ENCODE measurements at regions not wholly inside any gene's neighbourhood (a gene's known extent, or its start where the extent isn't known, plus 50 kb on each side); places are given as distances from the start of the nearest gene placed in this dataset.
"Not testable (repeated sequence)": the region's sequence is repeated elsewhere in the genome, so short reads cannot be mapped to it uniquely, and the experiment has no call there.

DNA sequence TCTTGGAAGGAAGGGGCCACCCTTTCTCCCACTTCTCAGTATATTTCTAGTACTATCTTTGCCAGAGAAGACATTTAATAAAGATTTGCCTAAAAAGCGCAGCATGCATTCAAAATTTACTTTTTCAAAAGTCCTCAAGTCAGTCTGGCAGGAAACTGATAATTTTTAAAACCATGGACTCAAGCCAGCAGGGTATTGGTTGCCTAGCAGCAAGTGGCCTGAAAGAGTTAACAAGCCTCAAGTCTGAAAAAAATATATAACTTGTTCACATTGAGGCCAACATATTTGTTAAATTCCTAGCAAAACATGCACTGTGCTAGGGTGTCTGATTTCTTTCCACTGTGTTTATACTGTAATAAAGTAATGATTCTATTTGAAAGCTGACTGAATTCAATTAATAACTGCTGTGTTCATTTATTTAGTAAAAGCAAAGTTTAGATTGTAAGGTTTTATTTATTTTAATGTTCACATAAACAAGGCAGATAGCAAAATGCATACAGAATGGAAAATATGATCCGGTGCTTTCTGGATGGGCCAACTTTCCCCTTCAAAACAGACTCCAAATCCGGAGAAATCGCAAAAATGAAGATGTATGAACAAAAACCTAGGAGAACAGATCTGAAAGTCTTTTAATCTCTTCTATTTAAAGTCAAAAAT, 218.5 kb upstream of the FGF13 start:
- DNase-seq (ENCODE audit: low spot score) = no peak

DNA sequence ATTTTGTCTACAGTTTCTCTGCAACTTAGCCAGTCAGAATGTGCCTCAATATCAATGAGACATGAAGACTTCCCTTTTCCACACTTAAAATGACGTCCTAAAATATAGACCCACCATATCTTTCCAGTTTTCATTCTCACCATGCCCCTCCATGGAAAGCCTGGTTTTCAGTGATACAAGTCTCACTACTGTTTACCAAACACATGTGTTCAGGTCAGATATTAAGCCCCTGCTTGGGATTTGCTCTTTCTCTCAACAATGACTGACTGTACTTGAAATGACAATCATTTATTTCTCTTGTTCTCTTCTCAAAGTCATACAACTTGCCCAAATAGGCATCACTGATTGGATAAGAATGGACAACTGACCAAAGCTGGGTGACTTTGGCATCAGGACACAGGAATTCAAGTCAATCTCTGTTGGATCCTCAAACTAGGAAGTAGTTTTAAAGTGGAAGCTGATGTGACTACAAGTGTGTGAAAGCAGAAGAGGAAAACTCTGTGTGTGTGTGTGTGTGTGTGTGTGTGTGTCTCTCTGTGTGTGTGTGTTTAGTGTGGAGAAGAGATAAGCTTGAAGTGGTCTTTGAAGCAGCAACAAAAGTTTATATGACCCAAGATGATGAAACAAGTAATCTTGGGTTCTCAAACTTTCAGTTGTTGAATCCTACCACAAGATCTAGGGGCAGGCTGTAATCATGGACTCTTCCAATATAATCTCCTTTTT, 217.4 kb upstream of the FGF13 start:
- no peak for DNase-seq (ENCODE audit: low spot score)

DNA sequence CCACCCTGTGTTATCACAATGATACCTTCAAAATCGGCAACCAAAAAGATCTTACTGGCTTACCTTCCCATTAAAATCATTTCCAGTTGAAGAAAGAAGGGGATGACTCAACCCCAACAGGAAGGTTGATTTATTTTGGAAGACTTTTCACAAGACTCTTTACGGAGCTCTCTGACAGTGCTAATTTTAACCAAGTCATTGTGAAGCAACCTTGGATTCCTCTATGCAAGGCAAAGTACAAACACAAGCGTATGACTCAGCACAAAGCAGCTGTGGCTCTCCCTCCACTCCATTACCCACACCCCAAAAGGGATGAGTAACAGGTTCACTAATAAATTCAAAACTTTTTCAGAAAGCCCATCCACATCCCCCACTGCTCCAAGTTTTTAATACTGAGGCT, 213.8 kb upstream of the FGF13 start:
- no peak for DNase-seq (ENCODE audit: low spot score)

DNA sequence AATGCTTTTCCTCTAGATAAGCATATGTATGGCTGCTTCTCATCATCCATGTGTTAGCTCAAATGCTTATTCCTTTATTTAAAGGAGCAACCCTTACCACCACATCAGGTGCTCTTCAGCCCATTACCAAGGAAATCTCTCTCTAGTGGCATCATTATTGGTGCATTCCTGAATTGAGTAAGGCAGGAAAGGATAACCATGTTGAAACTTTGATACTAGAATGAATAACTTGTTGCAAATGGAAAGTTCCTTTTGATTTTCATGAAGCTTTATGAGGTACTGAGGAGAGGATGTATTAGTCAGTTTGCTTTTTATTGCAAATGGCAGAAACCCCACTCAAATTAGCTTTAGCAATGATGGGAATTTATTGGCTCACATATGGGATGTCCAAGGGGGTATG, 212.3 kb upstream of the FGF13 start:
- DNase-seq (ENCODE audit: low spot score) = no peak

DNA sequence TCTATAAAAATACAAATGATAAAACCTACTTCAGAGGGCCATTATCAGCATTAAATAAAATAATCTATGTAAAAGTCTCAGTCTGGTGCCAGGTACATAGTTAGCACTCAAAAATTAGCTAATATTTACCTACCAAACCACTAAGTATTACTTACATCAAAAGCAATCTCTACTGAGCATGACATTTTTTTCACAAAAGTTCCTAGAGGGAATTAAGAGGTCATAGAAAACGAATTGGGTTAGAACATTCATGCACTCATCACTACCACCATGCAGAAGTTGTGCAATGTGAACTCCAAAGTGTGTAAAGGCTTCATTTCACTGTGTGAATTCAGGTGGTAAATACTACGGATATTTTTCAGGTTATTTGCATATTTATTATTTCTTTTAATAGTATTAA, 209.5 kb upstream of the FGF13 start:
- no peak for DNase-seq (ENCODE audit: low spot score)

DNA sequence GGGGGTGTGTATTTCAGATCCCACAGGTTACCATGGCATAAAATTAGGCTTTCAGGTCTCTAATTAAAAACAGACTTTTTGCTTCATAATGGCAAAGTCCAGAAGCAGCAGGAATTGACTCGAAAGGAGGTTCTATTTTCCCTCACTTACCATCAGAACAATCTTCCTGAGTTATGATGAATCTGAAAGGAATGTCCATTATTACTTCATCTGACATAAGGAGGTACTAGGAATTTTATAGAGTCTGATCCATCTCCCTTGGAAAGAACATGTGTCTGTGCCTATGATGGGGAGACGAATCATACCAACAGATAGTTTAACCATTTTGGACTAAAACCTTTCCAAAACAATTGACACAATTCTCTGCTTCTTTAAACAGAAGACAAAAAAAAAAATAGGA, 206.3 kb upstream of the FGF13 start:
- no peak for DNase-seq (ENCODE audit: low spot score)

DNA sequence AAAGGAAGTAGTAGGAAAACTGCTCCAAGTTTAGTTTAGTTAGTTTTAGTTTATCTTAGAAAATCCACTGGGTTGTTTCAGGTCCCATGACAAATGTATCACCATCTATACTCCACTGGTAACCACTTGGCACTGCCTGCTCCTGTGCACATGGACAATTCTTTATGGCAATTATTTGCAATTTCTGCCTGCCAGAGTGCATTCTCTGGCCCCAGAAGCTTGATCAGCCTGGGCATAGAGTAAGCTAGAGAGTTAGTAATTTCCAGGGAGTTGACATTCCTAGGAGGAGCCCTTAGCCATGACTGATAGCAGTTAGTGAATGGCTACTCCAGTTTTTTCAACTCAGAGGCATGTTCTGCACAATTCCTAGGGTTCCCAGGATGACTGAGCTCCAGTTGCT, 203.2 kb upstream of the FGF13 start:
- DNase-seq (ENCODE audit: low spot score) = no peak

DNA sequence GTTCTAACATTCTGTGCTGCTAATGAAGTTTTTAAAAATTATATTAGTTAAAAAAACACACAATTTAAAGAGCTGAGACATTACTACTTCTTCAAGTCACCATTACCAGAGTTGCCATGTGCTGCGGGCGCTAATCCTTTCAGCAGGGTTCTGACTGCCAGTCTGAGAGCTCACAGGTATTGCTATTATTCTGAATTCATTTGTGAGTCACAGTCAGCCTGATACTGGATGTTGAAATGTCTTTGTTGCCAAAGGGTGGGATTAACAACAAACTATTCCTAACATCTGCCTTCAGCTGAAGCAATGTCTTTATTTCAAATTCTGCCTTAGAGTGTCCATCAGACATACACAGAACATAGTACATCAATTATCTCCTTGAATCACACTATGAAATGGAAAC, 197.1 kb upstream of the FGF13 start:
- no peak for DNase-seq (ENCODE audit: low spot score)

DNA sequence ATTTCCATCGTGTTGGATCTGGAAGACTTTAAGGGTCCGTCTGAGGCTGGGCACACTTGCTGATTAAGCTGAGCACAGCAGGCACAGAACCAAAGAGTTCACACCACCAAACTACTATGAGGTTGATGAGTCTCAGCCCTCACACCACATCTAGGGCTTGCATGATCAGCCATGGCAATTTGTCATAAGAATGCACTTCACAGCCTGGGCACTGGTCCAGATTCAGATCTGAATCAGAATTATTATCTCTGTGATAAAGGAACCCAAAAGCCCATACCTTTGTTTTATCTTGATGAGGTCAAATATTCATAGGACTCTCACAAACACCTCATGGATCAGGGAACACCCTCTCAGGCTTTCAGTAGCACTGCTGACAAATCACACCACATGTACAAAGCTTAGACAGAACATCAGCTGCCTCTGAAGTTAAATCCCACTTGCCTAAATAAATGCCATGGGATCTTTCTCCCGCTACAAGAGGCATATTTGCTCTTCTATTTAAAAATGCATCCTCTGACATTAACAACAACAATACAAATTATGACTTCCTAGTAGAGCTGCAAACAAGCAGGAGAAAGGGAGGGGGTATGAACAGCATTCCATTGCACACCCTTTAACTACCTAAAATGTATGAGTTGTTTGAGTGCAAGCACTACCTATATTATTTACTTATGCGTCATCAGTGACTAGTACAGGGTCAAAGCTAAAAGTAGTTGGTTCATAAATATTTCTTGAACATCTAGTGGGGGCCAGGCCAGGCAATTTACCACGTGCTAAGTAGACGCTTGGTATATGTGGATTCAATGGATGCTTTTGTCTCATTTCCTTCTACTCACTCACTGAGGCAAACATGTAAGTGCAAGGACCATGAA, 186.3 kb upstream of the FGF13 start:
- no peak for DNase-seq (ENCODE audit: low spot score)

DNA sequence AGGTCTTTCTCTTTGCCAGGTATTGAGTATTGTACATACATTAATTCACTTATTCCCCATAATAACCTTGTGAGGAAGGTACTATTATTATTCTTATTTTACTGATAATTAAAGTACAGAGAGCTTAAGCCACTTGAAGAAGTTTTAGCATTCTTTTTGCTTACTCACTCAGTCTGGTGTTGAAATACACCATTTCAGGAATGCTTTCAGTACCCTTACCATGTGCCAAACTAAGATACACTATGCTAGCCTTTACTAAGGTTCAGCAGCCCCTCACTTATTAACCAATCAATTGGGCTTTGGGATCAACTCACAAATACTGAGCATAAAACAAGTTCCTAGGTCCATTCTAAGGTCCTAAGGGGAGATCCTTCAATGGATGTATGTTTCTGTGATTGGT, 179.0 kb upstream of the FGF13 start:
- no peak for DNase-seq (ENCODE audit: low spot score)

DNA sequence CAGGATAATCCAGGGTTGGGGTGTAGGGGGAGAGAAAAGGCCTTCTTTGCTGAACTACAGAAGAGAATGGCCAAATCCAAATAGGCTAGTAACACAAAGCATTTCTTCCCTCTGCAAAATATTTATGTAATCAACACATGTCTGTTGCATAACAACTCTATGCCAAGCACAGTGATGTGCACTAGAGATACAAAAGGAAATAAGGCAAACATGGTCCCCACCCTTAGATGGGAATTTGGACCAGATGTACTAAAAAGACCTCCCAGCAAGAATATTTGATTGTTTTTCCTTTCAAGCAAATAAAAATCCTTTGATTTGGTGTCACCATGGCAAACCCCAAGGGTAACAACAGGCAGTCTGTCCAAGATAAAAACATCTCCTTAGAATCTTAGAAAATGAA, 177.6 kb upstream of the FGF13 start:
- no peak for DNase-seq (ENCODE audit: low spot score)

DNA sequence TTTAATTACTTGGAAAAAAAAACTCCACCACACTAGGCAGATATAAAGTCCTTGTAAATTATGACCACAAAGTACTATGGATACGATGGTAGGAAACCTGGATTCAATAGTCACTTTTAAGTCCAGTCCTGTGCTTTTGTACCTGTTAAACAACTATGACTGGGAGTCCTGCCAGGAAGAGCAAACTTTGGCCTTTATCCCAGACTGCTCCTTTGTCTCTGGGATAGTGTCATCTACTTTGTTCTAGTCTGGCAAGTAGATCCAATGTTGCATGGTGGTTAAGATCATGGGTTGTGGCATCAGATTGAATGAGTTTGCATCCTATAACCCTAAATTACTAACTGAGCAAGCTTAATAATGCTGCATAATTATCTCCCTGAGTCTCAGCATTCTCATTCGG, 175.3 kb upstream of the FGF13 start:
- DNase-seq (ENCODE audit: low spot score) = no peak

DNA sequence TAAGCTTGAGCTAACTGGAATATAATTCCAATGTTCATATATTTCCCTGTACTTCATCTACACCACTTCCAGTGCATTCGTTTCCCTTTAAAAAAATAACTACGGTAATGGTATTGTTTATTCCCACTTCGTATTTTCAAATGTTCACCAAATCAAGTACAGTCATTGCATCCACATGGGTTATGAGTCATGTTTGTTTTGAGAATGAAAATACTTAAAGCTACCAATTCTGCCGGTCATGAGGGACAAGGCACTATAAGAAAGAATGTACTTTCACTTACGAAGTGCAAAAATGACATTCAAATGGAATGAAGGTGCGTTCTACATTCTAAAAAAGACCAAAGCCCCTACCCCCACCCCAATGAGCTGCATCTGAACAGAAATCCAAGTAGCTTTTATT, 174.4 kb upstream of the FGF13 start:
- DNase-seq (ENCODE audit: low spot score) = no peak

DNA sequence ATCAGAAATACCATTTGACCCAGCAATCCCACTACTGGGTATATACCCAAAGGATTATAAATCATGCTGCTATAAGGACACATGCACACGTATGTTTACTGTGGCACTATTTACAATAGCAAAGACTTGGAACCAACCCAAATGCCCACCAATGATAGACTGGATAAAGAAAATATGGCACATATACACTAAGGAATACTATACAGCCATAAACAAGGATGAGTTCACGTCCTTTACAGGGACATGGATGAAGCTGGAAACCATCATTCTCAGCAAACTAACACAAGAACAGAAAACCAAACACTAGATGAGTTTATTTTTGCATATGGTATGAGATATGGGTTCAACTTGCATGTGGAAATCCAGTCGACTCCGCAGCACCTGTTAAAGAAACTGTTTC, 168.8 kb upstream of the FGF13 start:
- DNase-seq (ENCODE audit: low spot score) = not testable (repeated sequence)

DNA sequence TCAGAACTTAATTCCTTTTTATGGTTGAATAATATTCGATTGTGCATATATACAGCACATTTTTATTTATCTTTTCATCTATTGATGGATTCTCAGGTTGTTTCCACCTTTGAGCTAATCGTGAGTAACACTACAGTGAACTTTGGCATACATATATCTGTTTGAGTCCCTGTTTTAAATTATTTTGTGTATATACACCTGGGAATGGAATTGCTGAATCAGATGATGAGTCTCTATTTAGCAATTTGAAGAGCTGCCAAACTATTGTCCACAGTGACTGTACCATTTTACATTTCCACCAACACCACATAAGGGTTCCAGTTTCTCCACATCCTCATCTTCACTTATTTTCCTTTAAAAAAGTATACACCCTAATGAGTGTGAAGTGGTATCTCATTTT, 166.2 kb upstream of the FGF13 start:
- no peak for DNase-seq (ENCODE audit: low spot score)

DNA sequence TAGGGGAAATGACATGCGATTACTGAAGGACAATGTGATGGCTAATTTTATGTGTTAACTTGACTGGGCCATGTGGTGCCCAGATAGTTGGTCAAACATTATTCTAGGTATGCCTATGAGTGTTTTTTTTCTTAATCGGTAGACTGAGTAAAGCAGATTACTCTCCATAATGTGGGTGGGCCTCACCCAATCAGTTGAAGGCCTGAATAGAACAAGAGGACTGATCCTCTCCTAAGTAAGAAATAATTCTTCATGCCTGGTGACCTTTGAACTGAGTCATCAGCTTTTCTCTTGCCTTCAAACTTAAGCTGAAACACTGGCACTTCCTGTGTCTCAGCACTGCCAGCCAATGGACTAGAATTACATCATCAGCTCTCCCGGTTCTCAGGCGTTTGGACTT, 164.0 kb upstream of the FGF13 start:
- DNase-seq (ENCODE audit: low spot score) = no peak

DNA sequence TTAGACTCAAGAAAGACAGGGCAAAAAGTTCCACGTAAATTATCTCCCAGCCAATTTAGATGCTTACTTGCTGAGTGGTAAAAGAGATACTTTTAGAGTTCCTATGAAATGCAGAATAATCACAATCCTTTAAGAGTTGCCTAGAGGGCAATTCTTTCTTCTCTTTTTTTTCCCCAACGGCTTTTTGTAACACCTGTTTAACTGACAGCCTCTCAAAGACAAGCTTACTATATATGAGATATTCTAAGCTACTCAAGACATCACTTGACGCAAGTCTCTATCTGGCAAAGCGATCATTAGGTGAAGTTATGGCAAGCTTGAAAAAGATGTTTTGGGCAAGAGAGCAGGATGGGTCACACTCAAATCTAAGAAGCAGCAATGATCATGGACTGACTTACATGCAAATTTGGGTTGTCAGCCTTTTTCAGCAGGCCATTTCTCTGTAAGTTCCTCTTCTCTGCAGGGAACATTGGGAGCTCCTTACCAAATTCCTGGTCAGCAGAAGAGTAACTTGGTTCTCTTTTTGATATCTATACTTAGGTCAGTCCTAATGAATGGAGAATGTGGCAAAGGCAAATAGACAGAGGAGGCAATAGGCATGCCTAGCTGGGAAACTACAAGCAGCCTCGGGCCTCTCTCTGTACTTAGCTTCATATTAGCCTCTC, 162.9 kb upstream of the FGF13 start:
- DNase-seq (ENCODE audit: low spot score) = no peak

DNA sequence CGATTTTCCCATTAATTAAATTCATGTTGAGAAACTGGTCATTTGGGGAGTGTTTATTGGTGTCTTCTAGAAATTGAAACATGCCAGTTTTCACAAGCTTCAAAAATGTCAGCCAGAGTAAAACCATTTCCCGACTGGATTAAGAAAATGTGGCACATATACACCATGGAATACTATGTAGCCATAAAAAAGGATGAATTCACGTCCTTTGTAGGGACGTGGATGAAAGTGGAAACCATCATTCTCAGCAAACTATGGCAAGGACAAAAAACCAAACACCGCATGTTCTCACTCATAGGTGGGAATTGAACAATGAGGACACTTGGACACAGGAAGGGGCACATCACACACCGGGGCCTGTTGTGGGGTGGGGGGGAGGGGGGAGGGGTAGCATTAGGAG, 162.1 kb upstream of the FGF13 start:
- DNase-seq (ENCODE audit: low spot score) = not testable (repeated sequence)

DNA sequence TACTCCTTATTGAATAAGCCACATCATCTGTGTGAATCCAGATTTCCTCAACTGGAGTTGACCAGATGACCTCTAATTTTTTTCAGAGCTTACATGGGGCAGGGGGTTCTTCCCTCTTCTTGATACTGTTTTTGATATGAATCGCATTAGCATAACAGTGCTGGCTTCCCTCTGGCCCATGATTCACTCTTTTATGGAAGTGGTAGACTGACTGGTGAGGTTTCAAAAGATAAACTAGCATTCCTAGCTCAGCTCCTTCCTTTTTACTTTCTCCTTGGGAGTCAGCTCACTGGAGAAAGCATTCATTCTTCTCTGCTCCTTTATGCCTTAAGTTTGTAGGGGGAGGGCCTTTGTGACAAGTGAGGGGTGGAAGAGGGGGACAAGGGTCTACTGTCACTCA, 161.0 kb upstream of the FGF13 start:
- DNase-seq (ENCODE audit: low spot score) = no peak

DNA sequence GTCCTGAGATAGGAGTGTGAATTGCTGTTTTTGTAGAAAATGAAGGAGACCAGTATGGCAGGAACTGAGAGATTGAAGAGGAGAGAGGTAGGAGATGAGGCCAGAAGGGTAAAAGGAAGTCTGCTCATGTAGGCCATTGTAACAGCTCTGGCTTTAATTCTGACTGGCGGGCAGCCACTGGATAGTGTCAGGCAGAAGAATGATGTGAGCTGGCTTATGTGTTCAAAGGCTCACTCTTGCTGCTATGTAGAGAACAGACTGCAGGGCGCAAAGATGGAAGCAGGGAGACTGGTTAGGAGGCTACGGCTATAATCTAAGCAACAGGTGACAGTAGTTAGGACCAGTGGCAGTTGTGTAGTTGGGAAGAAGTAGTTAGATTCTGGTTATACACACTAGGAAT, 160.2 kb upstream of the FGF13 start:
- no peak for DNase-seq (ENCODE audit: low spot score)

DNA sequence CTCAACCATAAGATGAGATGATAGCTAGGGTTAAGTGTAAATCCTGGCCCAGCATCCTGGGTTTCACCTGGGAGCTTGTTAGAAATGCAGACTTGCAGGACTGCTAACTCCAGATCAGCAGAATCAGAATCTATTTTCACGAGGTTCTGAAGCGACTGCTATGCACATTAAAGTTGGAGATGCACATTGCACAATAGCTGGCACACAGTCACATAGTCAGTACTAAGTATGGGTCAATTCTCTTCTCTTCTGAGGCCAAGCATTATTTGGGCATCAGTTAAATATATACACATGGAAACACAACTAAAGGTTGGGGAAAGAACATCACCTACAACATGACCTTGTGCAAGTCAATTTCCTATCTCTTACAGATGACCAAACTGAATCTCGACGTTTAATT, 155.1 kb upstream of the FGF13 start:
- no peak for DNase-seq (ENCODE audit: low spot score)

DNA sequence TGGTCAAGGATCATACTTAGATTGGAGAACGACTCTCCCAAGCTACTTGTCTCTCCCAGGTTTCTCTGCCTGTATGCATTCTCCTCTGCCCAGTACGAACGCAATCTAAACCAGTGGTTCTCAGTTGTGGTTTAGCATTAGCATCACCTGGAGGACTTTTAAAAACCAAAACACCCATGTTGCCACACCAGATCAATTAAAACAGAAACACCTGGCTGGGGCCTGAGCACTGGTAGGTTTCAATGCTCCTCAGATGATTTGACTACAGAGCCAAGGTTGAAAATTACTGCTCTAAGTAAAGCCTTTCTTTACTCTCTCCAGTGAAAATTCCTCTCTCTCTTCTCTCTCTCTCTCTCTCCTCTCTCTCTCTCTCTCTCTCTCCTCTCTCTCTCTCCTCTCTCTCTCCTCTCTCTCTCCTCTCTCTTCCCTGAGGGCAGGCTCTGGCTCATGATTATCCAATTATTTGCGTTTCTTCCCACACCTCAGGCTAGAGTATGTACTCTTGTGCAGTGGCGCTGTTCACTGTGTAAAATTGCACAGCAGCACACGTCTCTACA, 153.7 kb upstream of the FGF13 start:
- no peak for DNase-seq (ENCODE audit: low spot score)

Measured in germinal center (tissue), 1 donor.